ENCODE measurements at regions not wholly inside any gene's neighbourhood (a gene's known extent, or its start where the extent isn't known, plus 50 kb on each side); places are given as distances from the start of the nearest gene placed in this dataset.

DNA sequence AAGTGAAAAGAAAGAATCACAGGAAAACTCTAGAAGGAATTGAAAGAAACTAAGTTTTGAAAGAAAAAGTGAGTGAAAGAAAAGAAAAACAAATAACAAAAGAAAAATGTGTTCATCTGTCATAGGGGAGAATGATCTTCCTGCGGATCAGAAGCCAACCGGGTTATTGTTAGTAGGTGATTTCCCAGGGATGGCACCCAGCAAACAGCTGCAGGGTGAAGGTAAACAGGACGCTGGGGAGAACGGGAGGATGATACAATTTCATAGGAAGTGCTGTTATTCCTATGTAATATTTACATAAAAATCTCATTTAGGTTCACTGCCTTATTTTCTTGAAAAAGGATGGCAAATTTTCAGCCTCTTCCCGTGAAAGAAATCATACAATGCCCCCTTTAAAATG, 72.4 kb upstream of the LHFPL2 start:
- Histone ChIP-seq H3K4me2 (no peak overlapping the region), H4K20me1 (ENCODE audit: insufficient read depth) (no peaks in the 10 kb centered on the region), H3K9me3 (ENCODE audit: insufficient read depth, low read depth) (no peaks in the 10 kb centered on the region), H3K79me2 (ENCODE audit: low read depth) (no peaks in the 10 kb centered on the region), H3K27ac (no peak overlapping the region), H3K4me3 (no peak overlapping the region), H3K36me3 (ENCODE audit: low read depth) (no peaks in the 10 kb centered on the region), H3K4me1 (replicated peaks; ENCODE audit: insufficient read depth) (no peaks in the 10 kb centered on the region), H3K9me2 (ENCODE audit: insufficient read depth) (no peaks in the 10 kb centered on the region), H3K27me3 (ENCODE audit: insufficient read depth, low read depth) (no peaks in the 10 kb centered on the region), H2AFZ (no peak overlapping the region), H3F3A (ENCODE audit: insufficient read depth, low read depth) (no peaks in the 10 kb centered on the region)
- POLR2A ChIA-PET (ENCODE audit: unreplicated experiment), result no interaction called here
- intact Hi-C loops (cut with micrococcal nuclease; ENCODE audit: unreplicated experiment), result no loop called here
- TF ChIP-seq, protein P1, sequence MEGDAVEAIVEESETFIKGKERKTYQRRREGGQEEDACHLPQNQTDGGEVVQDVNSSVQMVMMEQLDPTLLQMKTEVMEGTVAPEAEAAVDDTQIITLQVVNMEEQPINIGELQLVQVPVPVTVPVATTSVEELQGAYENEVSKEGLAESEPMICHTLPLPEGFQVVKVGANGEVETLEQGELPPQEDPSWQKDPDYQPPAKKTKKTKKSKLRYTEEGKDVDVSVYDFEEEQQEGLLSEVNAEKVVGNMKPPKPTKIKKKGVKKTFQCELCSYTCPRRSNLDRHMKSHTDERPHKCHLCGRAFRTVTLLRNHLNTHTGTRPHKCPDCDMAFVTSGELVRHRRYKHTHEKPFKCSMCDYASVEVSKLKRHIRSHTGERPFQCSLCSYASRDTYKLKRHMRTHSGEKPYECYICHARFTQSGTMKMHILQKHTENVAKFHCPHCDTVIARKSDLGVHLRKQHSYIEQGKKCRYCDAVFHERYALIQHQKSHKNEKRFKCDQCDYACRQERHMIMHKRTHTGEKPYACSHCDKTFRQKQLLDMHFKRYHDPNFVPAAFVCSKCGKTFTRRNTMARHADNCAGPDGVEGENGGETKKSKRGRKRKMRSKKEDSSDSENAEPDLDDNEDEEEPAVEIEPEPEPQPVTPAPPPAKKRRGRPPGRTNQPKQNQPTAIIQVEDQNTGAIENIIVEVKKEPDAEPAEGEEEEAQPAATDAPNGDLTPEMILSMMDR (conservative IDR thresholded peaks at IDR 0.05), result no peak
- no peak for TF ChIP-seq EZH2 (IDR thresholded peaks at IDR 0.05; ENCODE audit: low read depth)
- no TSS peak for BruUV-seq (replicated peaks)
- CTCF ChIA-PET, result no interaction called here
- no peak for DNase-seq

DNA sequence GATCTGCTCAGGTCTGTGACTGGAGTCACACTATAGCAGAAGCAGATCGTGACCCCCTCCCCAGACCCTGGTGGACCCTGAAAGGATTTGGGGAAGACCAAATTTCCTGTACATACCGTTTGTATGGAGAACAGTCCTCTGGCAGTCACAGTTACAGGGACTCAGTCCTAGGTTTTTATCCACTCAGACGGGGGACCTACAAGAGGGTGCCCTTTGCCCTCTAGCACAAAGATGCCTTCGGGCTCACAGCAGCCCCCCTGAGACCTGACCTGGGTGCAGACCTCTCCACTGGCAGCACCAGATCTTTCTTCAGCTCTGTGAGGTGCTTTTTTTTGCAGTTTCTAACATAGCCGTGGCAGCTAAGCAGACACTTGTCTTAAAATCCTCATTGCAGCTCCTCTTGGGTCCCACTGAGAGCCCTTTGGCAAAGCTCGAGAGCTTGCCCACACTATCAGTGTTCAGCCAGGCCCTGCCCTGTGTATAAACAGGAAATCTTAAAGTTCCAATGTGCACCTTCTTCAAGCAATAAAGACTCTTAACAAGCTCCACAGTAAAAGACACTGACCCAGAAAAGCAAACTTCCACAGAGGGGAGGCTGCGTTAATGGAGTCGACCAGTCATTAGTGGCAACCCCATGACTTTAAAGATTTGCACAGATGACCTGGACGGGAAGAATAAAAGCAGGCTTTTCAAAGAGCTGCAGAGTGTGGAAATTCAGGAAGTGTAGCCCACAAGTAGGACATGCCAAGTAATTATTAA, 71.8 kb upstream of the LHFPL2 start:
- no peak overlapping the region for H3K4me2 ChIP-seq
- no peak for TF ChIP-seq EZH2 (IDR thresholded peaks at IDR 0.05; ENCODE audit: low read depth)
- TF ChIP-seq, protein P1 (conservative IDR thresholded peaks at IDR 0.05), result no peak
- no peaks in the 10 kb centered on the region for H3K9me2 ChIP-seq (ENCODE audit: insufficient read depth)
- no peaks in the 10 kb centered on the region for H3F3A ChIP-seq (ENCODE audit: insufficient read depth, low read depth)
- BruUV-seq (replicated peaks), result no TSS peak
- no peaks in the 10 kb centered on the region for H3K36me3 ChIP-seq (ENCODE audit: low read depth)
- H4K20me1 ChIP-seq (ENCODE audit: insufficient read depth), result no peaks in the 10 kb centered on the region
- CTCF ChIA-PET, result interaction anchor here (0.5 kb wide), 1 partner anchor 8 kb away, joined by 3 read pairs; no protein-coding TSS in a partner anchor
- no peaks in the 10 kb centered on the region for H3K9me3 ChIP-seq (ENCODE audit: insufficient read depth, low read depth)
- H2AFZ ChIP-seq, result no peak overlapping the region
- DNase-seq, result no peak
- H3K79me2 ChIP-seq (ENCODE audit: low read depth), result no peaks in the 10 kb centered on the region
- H3K4me1 ChIP-seq (replicated peaks; ENCODE audit: insufficient read depth), result no peaks in the 10 kb centered on the region
- no peaks in the 10 kb centered on the region for H3K27me3 ChIP-seq (ENCODE audit: insufficient read depth, low read depth)
- intact Hi-C loops (cut with micrococcal nuclease; ENCODE audit: unreplicated experiment), result no loop called here
- no peak overlapping the region for H3K4me3 ChIP-seq
- POLR2A ChIA-PET (ENCODE audit: unreplicated experiment), result no interaction called here
- H3K27ac ChIP-seq, result no peak overlapping the region

DNA sequence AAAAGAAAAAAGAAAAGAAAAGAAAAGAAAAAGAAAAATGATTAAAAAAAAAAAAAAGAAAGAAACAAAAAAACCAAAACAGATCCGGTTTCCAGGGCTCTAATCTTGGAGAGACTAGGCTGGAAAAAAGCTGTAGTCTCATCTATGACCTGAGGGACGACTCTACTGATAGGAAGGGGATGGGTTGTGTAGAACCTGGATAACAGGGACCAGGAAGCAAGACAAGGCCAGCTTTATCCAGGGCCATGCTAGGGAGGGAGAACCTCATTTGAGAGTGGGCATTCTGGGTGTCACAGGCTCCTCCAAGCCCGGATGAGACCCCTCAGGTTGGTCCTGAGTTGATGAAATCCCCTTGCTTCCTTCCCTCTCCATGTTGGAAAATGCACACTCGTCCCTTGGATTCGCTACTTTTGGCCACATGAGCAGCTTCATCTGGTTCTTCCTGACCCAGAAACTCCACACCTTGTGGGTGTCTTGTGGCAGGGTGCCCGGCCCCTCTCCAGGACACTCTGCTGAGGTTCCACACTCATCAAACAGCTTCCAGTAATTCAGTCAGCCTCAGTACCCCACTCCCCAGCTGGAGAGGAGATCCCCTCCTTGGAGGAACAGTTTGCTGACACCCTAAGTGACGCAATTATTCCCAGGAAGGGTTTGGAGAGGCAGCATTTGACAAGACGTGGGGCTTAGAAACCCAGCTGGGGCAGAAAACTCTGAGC, 71.1 kb upstream of the LHFPL2 start:
- Histone ChIP-seq H3K9me3 (ENCODE audit: insufficient read depth, low read depth) (no peaks in the 10 kb centered on the region), H3K4me3 (no peak overlapping the region), H3F3A (ENCODE audit: insufficient read depth, low read depth) (no peaks in the 10 kb centered on the region), H3K79me2 (ENCODE audit: low read depth) (no peaks in the 10 kb centered on the region), H3K9me2 (ENCODE audit: insufficient read depth) (no peaks in the 10 kb centered on the region), H3K4me1 (replicated peaks; ENCODE audit: insufficient read depth) (no peaks in the 10 kb centered on the region), H2AFZ (no peak overlapping the region), H3K27me3 (ENCODE audit: insufficient read depth, low read depth) (no peaks in the 10 kb centered on the region), H3K4me2 (no peak overlapping the region), H4K20me1 (ENCODE audit: insufficient read depth) (no peaks in the 10 kb centered on the region), H3K36me3 (ENCODE audit: low read depth) (no peaks in the 10 kb centered on the region), H3K27ac (no peak overlapping the region)
- intact Hi-C loops (cut with micrococcal nuclease; ENCODE audit: unreplicated experiment), result no loop called here
- POLR2A ChIA-PET (ENCODE audit: unreplicated experiment), result no interaction called here
- no TSS peak for BruUV-seq (replicated peaks)
- CTCF ChIA-PET, result interaction anchor here (0.5 kb wide), 1 partner anchor 9 kb away, joined by 3 read pairs; no protein-coding TSS in a partner anchor
- TF ChIP-seq, protein P1 (conservative IDR thresholded peaks at IDR 0.05), result no peak
- no peak for TF ChIP-seq EZH2 (IDR thresholded peaks at IDR 0.05; ENCODE audit: low read depth)
- DNase-seq, result no peak
